Thyroid gland (tissue), 4 donors: ENCODE measurements at regions not wholly inside any gene's neighbourhood (a gene's known extent, or its start where the extent isn't known, plus 50 kb on each side); places are given as distances from the start of the nearest gene placed in this dataset.

Experiments used
- CTCF ChIP-seq, 6 experiments: fragments of 200-600 bp in 3 of 6; fragments of 450-650 bp in 3 of 6; sonication (generic) in 3 of 6; IDR thresholded peaks; one replicate each; pipeline ENCODE4 v1.5.1; 2016 to 2019; ENCODE audit warnings: antibody characterized with exemption in 6 of 6, mild to moderate bottlenecking in 2 of 6, inconsistent platforms in 1 of 6, moderate library complexity in 1 of 6
- POLR2A ChIP-seq, 2 donors: fragments of 450-650 bp; IDR thresholded peaks; one replicate each; pipeline ENCODE4 v1.6.1; 2017; ENCODE audit warnings: antibody characterized with exemption in 2 of 2, mild to moderate bottlenecking in 2 of 2, moderate library complexity in 1 of 2

- TF ChIP-seq CTCF (IDR thresholded peaks at IDR 0.05) (no peak), POLR2A (IDR thresholded peaks at IDR 0.05) (no peak)
These were observed 292.9 kb upstream of the GADL1 start for GRCh38 chr3:31187380-31187779.
